ENCODE measurements at regions not wholly inside any gene's neighbourhood (a gene's known extent, or its start where the extent isn't known, plus 50 kb on each side); places are given as distances from the start of the nearest gene placed in this dataset.

DNA sequence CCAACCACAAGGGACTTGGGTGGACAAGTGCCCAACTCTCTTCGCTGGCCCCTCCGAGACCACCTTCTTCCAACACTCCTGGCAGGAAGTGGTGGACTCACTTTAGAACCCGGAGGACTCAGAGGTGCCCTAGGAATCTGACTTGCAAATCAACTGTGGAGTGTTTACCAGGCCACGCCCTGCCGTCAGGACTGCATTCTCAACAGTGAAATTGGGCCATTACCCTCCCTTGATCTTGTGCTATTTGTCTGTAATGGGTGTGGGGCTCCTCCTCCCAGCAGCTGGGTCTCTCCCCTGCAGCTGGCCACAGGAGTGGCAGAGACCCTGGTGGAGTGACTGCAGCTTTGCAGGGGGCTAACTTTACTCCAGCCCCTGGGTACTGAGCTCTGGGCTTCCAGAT is 212.2 kb upstream of the RPL38 start:
- TF ChIP-seq POLR2A (IDR thresholded peaks at IDR 0.05): no peak
- TF ChIP-seq, protein P1, sequence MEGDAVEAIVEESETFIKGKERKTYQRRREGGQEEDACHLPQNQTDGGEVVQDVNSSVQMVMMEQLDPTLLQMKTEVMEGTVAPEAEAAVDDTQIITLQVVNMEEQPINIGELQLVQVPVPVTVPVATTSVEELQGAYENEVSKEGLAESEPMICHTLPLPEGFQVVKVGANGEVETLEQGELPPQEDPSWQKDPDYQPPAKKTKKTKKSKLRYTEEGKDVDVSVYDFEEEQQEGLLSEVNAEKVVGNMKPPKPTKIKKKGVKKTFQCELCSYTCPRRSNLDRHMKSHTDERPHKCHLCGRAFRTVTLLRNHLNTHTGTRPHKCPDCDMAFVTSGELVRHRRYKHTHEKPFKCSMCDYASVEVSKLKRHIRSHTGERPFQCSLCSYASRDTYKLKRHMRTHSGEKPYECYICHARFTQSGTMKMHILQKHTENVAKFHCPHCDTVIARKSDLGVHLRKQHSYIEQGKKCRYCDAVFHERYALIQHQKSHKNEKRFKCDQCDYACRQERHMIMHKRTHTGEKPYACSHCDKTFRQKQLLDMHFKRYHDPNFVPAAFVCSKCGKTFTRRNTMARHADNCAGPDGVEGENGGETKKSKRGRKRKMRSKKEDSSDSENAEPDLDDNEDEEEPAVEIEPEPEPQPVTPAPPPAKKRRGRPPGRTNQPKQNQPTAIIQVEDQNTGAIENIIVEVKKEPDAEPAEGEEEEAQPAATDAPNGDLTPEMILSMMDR (IDR thresholded peaks at IDR 0.05): no peak

Measured in prostate gland (tissue), 2 donors.